ENCODE measurements at regions not wholly inside any gene's neighbourhood (a gene's known extent, or its start where the extent isn't known, plus 50 kb on each side); places are given as distances from the start of the nearest gene placed in this dataset.

DNA sequence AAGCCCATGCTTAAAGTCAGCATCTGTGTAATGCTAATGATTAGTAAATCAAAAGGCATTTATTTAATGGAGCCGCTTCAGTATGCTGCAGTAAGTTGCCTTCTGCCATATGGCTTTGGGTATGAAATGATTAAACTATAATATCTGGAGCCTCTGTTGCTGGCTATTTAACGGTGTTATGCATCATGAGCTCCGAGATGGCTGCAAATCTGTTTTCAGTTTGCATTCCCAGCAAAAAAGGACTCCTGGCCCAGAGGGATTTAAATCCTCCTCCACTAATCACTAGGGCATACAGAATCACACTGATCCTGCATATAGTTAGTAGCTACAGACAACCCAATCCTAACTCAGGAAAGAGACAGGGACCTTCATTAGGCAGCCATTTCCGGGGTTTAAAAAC lies 171.5 kb upstream of the EEA1 start:
- TF ChIP-seq, protein P1, sequence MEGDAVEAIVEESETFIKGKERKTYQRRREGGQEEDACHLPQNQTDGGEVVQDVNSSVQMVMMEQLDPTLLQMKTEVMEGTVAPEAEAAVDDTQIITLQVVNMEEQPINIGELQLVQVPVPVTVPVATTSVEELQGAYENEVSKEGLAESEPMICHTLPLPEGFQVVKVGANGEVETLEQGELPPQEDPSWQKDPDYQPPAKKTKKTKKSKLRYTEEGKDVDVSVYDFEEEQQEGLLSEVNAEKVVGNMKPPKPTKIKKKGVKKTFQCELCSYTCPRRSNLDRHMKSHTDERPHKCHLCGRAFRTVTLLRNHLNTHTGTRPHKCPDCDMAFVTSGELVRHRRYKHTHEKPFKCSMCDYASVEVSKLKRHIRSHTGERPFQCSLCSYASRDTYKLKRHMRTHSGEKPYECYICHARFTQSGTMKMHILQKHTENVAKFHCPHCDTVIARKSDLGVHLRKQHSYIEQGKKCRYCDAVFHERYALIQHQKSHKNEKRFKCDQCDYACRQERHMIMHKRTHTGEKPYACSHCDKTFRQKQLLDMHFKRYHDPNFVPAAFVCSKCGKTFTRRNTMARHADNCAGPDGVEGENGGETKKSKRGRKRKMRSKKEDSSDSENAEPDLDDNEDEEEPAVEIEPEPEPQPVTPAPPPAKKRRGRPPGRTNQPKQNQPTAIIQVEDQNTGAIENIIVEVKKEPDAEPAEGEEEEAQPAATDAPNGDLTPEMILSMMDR (IDR thresholded peaks at IDR 0.05; ENCODE audit: control extremely low read depth in 1 of 3, insufficient read depth in 1 of 3, low read depth in 1 of 3, low read length in 3 of 3), result no peak
- TF ChIP-seq TBP (IDR thresholded peaks at IDR 0.05; ENCODE audit: low read depth, low read length) (no peak), NRF1 (IDR thresholded peaks at IDR 0.05; ENCODE audit: low read depth, low read length) (no peak), SP1 (IDR thresholded peaks at IDR 0.05; ENCODE audit: low read depth, low read length) (no peak), EZH2 (IDR thresholded peaks at IDR 0.05; ENCODE audit: low read depth, low read length, severe bottlenecking) (no peak), RAD21 (IDR thresholded peaks at IDR 0.05 in 1 of 2, conservative IDR thresholded peaks at IDR 0.05 in 1 of 2; ENCODE audit: low read depth in 2 of 2, low read length in 2 of 2) (no peak), EP300 (IDR thresholded peaks at IDR 0.05; ENCODE audit: borderline replicate concordance in 1 of 2, low read depth in 2 of 2, low read length in 2 of 2) (no peak), ASH2L (IDR thresholded peaks at IDR 0.05; ENCODE audit: low read length) (no peak), POLR2AphosphoS5 (IDR thresholded peaks at IDR 0.05; ENCODE audit: low read depth, low read length) (no peak), RXRA (IDR thresholded peaks at IDR 0.05; ENCODE audit: insufficient read depth, low read depth, low read length) (no peak), YY1 (IDR thresholded peaks at IDR 0.05; ENCODE audit: low read depth, low read length) (no peak)

Measured in H1 (cell line).